ENCODE measurements at regions not wholly inside any gene's neighbourhood (a gene's known extent, or its start where the extent isn't known, plus 50 kb on each side); places are given as distances from the start of the nearest gene placed in this dataset.
"Not testable (repeated sequence)": the region's sequence is repeated elsewhere in the genome, so short reads cannot be mapped to it uniquely, and the experiment has no call there.

DNA sequence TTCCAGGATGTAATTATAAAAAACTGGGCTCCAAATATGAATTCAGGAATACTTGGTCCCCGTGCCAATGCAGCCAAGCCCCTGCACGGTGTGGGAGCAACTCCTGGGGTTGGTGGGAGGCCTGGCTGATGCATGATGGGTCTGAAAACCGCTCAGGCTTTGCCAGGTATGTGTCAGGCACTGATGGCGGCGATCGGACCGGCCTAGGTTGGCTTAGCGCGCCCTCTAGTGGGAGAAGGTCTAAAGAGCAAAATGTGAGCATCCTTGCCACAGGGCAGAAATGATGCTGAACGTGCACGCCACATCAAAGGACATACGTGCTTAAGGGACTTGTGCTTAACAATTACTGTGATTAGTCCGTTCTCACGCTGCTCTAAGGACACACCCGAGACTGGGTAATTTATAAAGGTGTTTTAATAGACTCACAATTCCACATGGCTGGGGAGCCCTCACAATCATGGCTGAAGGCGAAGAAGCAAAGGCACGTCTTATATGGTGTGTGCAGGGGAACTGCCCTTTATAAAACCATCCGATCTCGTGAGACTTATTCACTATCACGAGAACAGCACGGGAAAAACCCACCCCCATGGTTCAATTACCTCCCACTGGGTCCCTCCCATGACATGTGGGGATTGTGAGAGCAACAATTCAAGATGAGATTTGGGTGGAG lies 196.2 kb upstream of the PLGLB1 start:
- TF ChIP-seq CTCF (IDR thresholded peaks at IDR 0.05; ENCODE audit: low read length); EZH2 (IDR thresholded peaks at IDR 0.05; ENCODE audit: borderline replicate concordance, low read length): not testable (repeated sequence)
